ENCODE measurements at regions not wholly inside any gene's neighbourhood (a gene's known extent, or its start where the extent isn't known, plus 50 kb on each side); places are given as distances from the start of the nearest gene placed in this dataset.

- TF ChIP-seq CTCF (IDR thresholded peaks at IDR 0.05) (no peak), EZH2 (IDR thresholded peaks at IDR 0.05) (no peak)
Measured at GRCh38 chr1:55622074-55622473, 406.9 kb upstream of the USP24 start.

All from neural progenitor cell (in vitro differentiated cells).